ENCODE measurements at regions not wholly inside any gene's neighbourhood (a gene's known extent, or its start where the extent isn't known, plus 50 kb on each side); places are given as distances from the start of the nearest gene placed in this dataset.
"Not testable (repeated sequence)": the region's sequence is repeated elsewhere in the genome, so short reads cannot be mapped to it uniquely, and the experiment has no call there.

GRCh38 chr20:53793783-53794383, 200.2 kb upstream of the ZNF217 start:
- Histone ChIP-seq H3K27ac (no peak overlapping the region), H3K36me3 (no peaks in the 10 kb centered on the region), H3K4me3 (no peak overlapping the region), H3K4me1 (no peaks in the 10 kb centered on the region), H3K9me3 (no peaks in the 10 kb centered on the region), H3K27me3 (no peaks in the 10 kb centered on the region)
- ATAC-seq (no peak), DNase-seq (no peak)
- in situ Hi-C loops (cut with MboI; ENCODE audit: low sequenced_read_pairs in 4 of 4) (no loop called here), intact Hi-C loops (cut with DNase I; ENCODE audit: low total_unique reads) (no loop called here)
- TF ChIP-seq, protein P1, sequence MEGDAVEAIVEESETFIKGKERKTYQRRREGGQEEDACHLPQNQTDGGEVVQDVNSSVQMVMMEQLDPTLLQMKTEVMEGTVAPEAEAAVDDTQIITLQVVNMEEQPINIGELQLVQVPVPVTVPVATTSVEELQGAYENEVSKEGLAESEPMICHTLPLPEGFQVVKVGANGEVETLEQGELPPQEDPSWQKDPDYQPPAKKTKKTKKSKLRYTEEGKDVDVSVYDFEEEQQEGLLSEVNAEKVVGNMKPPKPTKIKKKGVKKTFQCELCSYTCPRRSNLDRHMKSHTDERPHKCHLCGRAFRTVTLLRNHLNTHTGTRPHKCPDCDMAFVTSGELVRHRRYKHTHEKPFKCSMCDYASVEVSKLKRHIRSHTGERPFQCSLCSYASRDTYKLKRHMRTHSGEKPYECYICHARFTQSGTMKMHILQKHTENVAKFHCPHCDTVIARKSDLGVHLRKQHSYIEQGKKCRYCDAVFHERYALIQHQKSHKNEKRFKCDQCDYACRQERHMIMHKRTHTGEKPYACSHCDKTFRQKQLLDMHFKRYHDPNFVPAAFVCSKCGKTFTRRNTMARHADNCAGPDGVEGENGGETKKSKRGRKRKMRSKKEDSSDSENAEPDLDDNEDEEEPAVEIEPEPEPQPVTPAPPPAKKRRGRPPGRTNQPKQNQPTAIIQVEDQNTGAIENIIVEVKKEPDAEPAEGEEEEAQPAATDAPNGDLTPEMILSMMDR (IDR thresholded peaks at IDR 0.05 in 4 of 5, conservative IDR thresholded peaks at IDR 0.05 in 1 of 5), result no peak
- no peak for TF ChIP-seq POLR2A (IDR thresholded peaks at IDR 0.05)

DNA sequence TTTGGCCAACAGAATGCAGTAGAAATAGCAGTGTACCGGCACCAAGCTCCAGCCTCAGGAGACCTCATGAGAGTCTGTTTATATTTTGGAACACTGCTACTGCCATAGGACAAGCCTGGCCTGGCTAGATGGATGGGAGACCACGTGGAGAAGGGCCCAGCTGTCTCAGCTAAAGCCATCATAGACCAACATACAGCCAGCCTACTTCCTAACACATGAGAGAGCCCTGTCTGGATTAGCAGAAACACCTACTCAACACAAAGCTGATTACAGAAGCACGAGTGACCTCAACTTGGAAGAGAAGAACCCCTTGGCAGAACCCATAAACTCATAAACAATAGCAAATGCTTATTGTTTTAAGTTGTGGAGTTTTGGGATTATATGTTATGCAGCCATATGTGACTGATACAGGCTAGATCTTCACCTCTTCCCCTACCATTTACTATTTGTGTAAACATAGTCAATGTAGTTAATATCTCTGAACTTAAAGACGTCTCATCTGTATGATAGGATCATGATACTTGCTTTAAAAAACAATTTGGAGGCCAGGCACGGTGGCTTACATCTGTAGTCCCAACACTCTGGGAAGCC, 199.4 kb upstream of the ZNF217 start:
- no peak for DNase-seq
- Histone ChIP-seq H3K4me3 (no peak overlapping the region), H3K9me3 (no peaks in the 10 kb centered on the region), H3K27me3 (no peaks in the 10 kb centered on the region), H3K36me3 (no peaks in the 10 kb centered on the region), H3K27ac (no peak overlapping the region), H3K4me1 (no peaks in the 10 kb centered on the region)
- no peak for ATAC-seq
- in situ Hi-C loops (cut with MboI; ENCODE audit: low sequenced_read_pairs in 4 of 4) (no loop called here), intact Hi-C loops (cut with DNase I; ENCODE audit: low total_unique reads) (no loop called here)
- no peak for TF ChIP-seq POLR2A (IDR thresholded peaks at IDR 0.05)
- TF ChIP-seq, protein P1 (IDR thresholded peaks at IDR 0.05 in 4 of 5, conservative IDR thresholded peaks at IDR 0.05 in 1 of 5), result no peak

DNA sequence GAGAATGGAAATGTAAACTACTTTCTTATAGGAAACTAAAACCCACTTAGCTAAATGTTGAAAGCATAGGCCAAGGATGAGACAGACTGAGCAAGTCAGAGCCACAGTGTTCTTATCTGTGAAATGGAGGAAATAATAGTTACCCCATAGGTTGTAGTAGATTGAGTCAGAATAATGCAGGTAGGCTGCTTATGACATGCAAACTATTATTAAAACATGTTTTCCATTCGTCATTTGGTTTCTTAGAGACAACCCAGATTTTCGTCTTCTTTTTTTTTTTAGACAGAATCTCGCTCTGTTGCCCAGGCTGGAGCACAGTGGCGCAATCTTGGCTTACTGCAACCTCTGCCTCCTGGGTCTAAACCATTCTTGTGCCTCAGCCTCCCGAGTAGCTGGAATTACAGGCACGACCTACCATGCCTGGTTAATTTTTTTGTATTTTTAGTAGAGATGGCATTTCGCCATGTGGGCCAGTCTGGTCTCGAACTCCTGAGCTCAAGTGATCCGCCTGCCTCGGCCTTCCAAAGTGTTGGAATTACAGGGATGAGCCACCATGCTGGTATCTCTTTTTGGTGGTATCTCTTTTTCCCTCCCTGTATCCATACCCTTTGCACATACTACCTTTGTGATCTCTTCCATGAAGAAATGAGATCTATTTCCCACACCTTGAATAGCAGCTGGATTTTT, 196.5 kb upstream of the ZNF217 start:
- Histone ChIP-seq H3K27me3 (no peaks in the 10 kb centered on the region), H3K27ac (no peak overlapping the region), H3K36me3 (no peaks in the 10 kb centered on the region), H3K9me3 (no peaks in the 10 kb centered on the region), H3K4me1 (no peaks in the 10 kb centered on the region), H3K4me3 (no peak overlapping the region)
- DNase-seq (no peak), ATAC-seq (no peak)
- intact Hi-C loops (cut with DNase I; ENCODE audit: low total_unique reads) (no loop called here), in situ Hi-C loops (cut with MboI; ENCODE audit: low sequenced_read_pairs in 4 of 4) (no loop called here)
- TF ChIP-seq, protein P1 (IDR thresholded peaks at IDR 0.05 in 4 of 5, conservative IDR thresholded peaks at IDR 0.05 in 1 of 5), result no peak

DNA sequence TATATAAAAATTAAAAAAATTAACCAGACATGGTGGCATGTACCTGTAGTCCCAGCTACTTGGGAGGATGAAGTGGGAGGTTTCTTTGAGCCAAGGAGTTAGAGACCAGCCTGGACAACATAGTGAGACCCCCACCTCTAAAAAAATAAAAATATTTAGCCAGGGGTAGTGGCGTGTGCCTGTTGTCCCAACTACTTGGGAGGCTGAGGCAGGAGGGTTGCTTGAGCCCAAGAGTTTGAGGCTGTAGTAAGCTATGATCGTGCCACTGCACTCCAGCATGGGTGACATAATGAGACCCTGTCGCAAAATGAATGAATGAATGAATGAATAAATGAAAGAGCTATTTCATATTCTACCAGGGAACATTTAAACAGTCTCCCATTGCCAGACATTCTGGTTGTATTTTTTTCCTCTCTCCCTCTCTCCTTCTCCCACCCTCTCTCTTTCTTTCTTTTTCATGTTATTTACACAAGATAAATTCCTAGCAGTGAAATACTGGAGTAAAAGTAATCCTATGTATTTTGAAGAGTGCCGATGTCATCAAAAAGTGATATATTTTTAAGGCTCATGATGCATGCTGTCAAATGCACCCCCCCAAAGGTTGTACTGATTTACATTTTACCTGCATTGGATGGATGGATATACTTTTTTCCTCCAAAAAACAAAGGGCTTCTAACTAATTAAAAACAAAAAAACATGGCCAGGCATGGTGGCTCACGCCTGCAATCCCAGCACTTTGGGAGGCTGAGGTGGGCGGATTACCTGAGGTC, 194.8 kb upstream of the ZNF217 start:
- TF ChIP-seq, protein P1 (IDR thresholded peaks at IDR 0.05 in 4 of 5, conservative IDR thresholded peaks at IDR 0.05 in 1 of 5), result no peak
- TF ChIP-seq POLR2A (IDR thresholded peaks at IDR 0.05), result no peak
- no peaks in the 10 kb centered on the region for H3K27me3 ChIP-seq
- H3K9me3 ChIP-seq, result no peaks in the 10 kb centered on the region
- H3K36me3 ChIP-seq, result no peaks in the 10 kb centered on the region
- no peaks in the 10 kb centered on the region for H3K4me1 ChIP-seq
- H3K27ac ChIP-seq, result no peak overlapping the region
- H3K4me3 ChIP-seq, result no peak overlapping the region
- in situ Hi-C loops (cut with MboI; ENCODE audit: low sequenced_read_pairs in 4 of 4), result no loop called here
- ATAC-seq (no peak), DNase-seq (no peak)
- intact Hi-C loops (cut with DNase I; ENCODE audit: low total_unique reads), result no loop called here

GRCh38 chr20:53787491-53787931, 193.9 kb upstream of the ZNF217 start:
- H3K36me3 ChIP-seq; DNase-seq; intact Hi-C loops (cut with DNase I; ENCODE audit: low total_unique reads); H3K9me3 ChIP-seq; H3K27ac ChIP-seq; ATAC-seq; in situ Hi-C loops (cut with MboI; ENCODE audit: low sequenced_read_pairs in 4 of 4); H3K27me3 ChIP-seq; H3K4me3 ChIP-seq; H3K4me1 ChIP-seq: not testable (repeated sequence)

Measured in gastrocnemius medialis (tissue), 4 donors.